ENCODE measurements at regions not wholly inside any gene's neighbourhood (a gene's known extent, or its start where the extent isn't known, plus 50 kb on each side); places are given as distances from the start of the nearest gene placed in this dataset.

- TF ChIP-seq PRDM15 (CRISPR knock-in tag; IDR thresholded peaks at IDR 0.05) (no peak), ZNF687 (CRISPR knock-in tag; IDR thresholded peaks at IDR 0.05) (peak; percentile 43), ZNF251 (CRISPR knock-in tag; IDR thresholded peaks at IDR 0.05) (no peak), SSRP1 (CRISPR knock-in tag; IDR thresholded peaks at IDR 0.05) (no peak), ZNF619 (CRISPR knock-in tag; IDR thresholded peaks at IDR 0.05) (0 out of 2 replicates have a peak, but pooled peaks have one; percentile 54), ZFP36 (IDR thresholded peaks at IDR 0.05; ENCODE audit: borderline replicate concordance, low read depth, low read length, partially characterized antibody) (no peak), SP4 (CRISPR knock-in tag; IDR thresholded peaks at IDR 0.05) (no peak), ZSCAN30 (CRISPR knock-in tag; IDR thresholded peaks at IDR 0.05) (no peak), PPARG (CRISPR knock-in tag; conservative IDR thresholded peaks at IDR 0.05) (peak; percentile 74), MED13 (CRISPR knock-in tag; IDR thresholded peaks at IDR 0.05) (no peak), SRY (CRISPR knock-in tag; IDR thresholded peaks at IDR 0.05) (no peak), CCAR2 (optimal IDR thresholded peaks at IDR 0.05; ENCODE audit: low read depth, low read length) (no peak), ZNF652 (CRISPR knock-in tag; IDR thresholded peaks at IDR 0.05; ENCODE audit: borderline replicate concordance, low read depth) (no peak)
- TF ChIP-seq, protein P1, sequence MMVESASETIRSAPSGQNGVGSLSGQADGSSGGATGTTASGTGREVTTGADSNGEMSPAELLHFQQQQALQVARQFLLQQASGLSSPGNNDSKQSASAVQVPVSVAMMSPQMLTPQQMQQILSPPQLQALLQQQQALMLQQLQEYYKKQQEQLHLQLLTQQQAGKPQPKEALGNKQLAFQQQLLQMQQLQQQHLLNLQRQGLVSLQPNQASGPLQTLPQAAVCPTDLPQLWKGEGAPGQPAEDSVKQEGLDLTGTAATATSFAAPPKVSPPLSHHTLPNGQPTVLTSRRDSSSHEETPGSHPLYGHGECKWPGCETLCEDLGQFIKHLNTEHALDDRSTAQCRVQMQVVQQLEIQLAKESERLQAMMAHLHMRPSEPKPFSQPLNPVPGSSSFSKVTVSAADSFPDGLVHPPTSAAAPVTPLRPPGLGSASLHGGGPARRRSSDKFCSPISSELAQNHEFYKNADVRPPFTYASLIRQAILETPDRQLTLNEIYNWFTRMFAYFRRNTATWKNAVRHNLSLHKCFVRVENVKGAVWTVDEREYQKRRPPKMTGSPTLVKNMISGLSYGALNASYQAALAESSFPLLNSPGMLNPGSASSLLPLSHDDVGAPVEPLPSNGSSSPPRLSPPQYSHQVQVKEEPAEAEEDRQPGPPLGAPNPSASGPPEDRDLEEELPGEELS (CRISPR knock-in tag; IDR thresholded peaks at IDR 0.05) = peak; percentile 38; the same call in 1 of the 2 replicates
- TF ChIP-seq, protein P2, sequence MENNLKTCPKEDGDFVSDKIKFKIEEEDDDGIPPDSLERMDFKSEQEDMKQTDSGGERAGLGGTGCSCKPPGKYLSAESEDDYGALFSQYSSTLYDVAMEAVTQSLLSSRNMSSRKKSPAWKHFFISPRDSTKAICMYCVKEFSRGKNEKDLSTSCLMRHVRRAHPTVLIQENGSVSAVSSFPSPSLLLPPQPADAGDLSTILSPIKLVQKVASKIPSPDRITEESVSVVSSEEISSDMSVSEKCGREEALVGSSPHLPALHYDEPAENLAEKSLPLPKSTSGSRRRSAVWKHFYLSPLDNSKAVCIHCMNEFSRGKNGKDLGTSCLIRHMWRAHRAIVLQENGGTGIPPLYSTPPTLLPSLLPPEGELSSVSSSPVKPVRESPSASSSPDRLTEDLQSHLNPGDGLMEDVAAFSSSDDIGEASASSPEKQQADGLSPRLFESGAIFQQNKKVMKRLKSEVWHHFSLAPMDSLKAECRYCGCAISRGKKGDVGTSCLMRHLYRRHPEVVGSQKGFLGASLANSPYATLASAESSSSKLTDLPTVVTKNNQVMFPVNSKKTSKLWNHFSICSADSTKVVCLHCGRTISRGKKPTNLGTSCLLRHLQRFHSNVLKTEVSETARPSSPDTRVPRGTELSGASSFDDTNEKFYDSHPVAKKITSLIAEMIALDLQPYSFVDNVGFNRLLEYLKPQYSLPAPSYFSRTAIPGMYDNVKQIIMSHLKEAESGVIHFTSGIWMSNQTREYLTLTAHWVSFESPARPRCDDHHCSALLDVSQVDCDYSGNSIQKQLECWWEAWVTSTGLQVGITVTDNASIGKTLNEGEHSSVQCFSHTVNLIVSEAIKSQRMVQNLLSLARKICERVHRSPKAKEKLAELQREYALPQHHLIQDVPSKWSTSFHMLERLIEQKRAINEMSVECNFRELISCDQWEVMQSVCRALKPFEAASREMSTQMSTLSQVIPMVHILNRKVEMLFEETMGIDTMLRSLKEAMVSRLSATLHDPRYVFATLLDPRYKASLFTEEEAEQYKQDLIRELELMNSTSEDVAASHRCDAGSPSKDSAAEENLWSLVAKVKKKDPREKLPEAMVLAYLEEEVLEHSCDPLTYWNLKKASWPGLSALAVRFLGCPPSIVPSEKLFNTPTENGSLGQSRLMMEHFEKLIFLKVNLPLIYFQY (CRISPR knock-in tag; IDR thresholded peaks at IDR 0.05; ENCODE audit: borderline replicate concordance) = no peak
Observed at GRCh38 chrX:115898382-115899001, 272.1 kb upstream of the AGTR2 start (continued).
